SK-N-SH (cell line): ENCODE measurements at regions not wholly inside any gene's neighbourhood (a gene's known extent, or its start where the extent isn't known, plus 50 kb on each side); places are given as distances from the start of the nearest gene placed in this dataset.

Experiments used
- CTCF ChIA-PET: fragments of 300-600, 350-600 bp; formaldehyde crosslinking; extraction: SDS; loops from one replicate; lab custom pipeline; 2021; lab: Yijun Ruan, JAX
- POLR2A ChIA-PET: fragments of 350-600 bp; sonication (Branson Sonifier 250); formaldehyde crosslinking; extraction: SDS; loops from one replicate; lab custom pipeline; 2020; ENCODE audit warnings: antibody characterized with exemption, inconsistent platforms; lab: Yijun Ruan, JAX
- DNase-seq: peaks from one replicate; pipeline ENCODE4 v3.0.0; 2012
- H2AFZ ChIP-seq: fragments of 200-600 bp; sonication (generic); 2 replicates; pipeline ENCODE4 v1.8.1; 2016; ENCODE audit warnings: antibody characterized with exemption, mild to moderate bottlenecking, low read depth
- H3F3A ChIP-seq: fragments of 200-600 bp; sonication (generic); replicated peaks from 2 replicates; pipeline ENCODE3; 2016; ENCODE audit warnings: antibody characterized with exemption, mild to moderate bottlenecking; ENCODE audit not compliant: insufficient read depth
- H3K27ac ChIP-seq, 2 experiments: fragments of 200-500 bp in 1 of 2; fragments of 200-600 bp in 1 of 2; sonication (Bioruptor generic) in 1 of 2; sonication (generic), shearing (Covaris generic) in 1 of 2; 2 replicates each; pipeline versions ENCODE4 v1.5.1 to v1.6.1; 2014 to 2016; ENCODE audit warnings: low read depth in 2 of 2, inconsistent platforms in 1 of 2, low read length in 1 of 2, mild to moderate bottlenecking in 1 of 2, mixed read lengths in 1 of 2
- H3K27me3 ChIP-seq: fragments of 200-600 bp; sonication (generic), shearing (Covaris generic); 2 replicates; pipeline ENCODE4 v1.6.1; 2016; ENCODE audit warnings: mixed run types; ENCODE audit not compliant: insufficient read depth
- H3K36me3 ChIP-seq, 2 experiments: fragments of 200-500 bp in 1 of 2; fragments of 200-600 bp in 1 of 2; sonication (Bioruptor generic) in 1 of 2; sonication (generic) in 1 of 2; replicated peaks in 1 of 2; 2 replicates each; pipeline versions ENCODE3 to v1.5.1; 2014 to 2016; ENCODE audit warnings: low read length in 1 of 2, mild to moderate bottlenecking in 1 of 2; ENCODE audit not compliant: insufficient read depth in 2 of 2, control insufficient read depth in 1 of 2
- H3K4me1 ChIP-seq, 2 experiments: fragments of 200-500 bp in 1 of 2; fragments of 200-600 bp in 1 of 2; sonication (Bioruptor generic) in 1 of 2; sonication (generic), shearing (Covaris generic) in 1 of 2; 2 replicates each; pipeline versions ENCODE4 v1.5.1 to v1.6.1; 2014 to 2016; ENCODE audit warnings: low read depth in 1 of 2, low read length in 1 of 2, mixed run types in 1 of 2; ENCODE audit not compliant: insufficient read depth in 2 of 2, control insufficient read depth in 1 of 2
- H3K4me2 ChIP-seq: fragments of 200-600 bp; sonication (generic), shearing (Covaris generic); 2 replicates; pipeline ENCODE4 v1.6.1; 2017; ENCODE audit warnings: mixed run types
- H3K4me3 ChIP-seq, 2 experiments: fragments of 200-500 bp in 1 of 2; fragments of 200-600 bp in 1 of 2; sonication (Bioruptor generic) in 1 of 2; sonication (generic), shearing (Covaris generic) in 1 of 2; 2 replicates each; pipeline versions ENCODE4 v1.5.1 to v1.8.1; 2014 to 2016; ENCODE audit warnings: low read depth in 2 of 2, inconsistent platforms in 1 of 2, low read length in 1 of 2, mild to moderate bottlenecking in 1 of 2, mixed read lengths in 1 of 2, moderate library complexity in 1 of 2
- H3K79me2 ChIP-seq: fragments of 200-600 bp; sonication (generic); 2 replicates; pipeline ENCODE4 v1.8.1; 2017; ENCODE audit warnings: mild to moderate bottlenecking; ENCODE audit not compliant: insufficient read depth
- H3K9ac ChIP-seq: fragments of 200-600 bp; sonication (generic); 2 replicates; pipeline ENCODE4 v1.6.1; 2017; ENCODE audit warnings: mixed run types
- H3K9me2 ChIP-seq: fragments of 200-600 bp; sonication (generic); 2 replicates; pipeline ENCODE4 v1.6.1; 2017; ENCODE audit warnings: mixed run types
- H3K9me3 ChIP-seq: fragments of 200-600 bp; sonication (generic); 2 replicates; pipeline ENCODE4 v1.6.1; 2017; ENCODE audit warnings: mixed run types, mild to moderate bottlenecking, moderate library complexity
- H4K20me1 ChIP-seq: fragments of 200-600 bp; sonication (generic); 2 replicates; pipeline ENCODE4 v1.6.1; 2017; ENCODE audit warnings: mild to moderate bottlenecking, mixed run types; ENCODE audit not compliant: insufficient read depth
- EZH2phosphoT487 ChIP-seq: fragments of 200-600 bp; sonication (generic); IDR thresholded peaks from 2 replicates; pipeline ENCODE4 v1.6.1; 2017; ENCODE audit warnings: low read depth, mixed run types, mild to moderate bottlenecking, antibody characterized with exemption, moderate library complexity, borderline replicate concordance
- FOXJ3 ChIP-seq: sonication (generic); formaldehyde crosslinking; IDR thresholded peaks from 2 replicates; pipeline ENCODE4 v1.5.1; 2020; ENCODE audit warnings: mild to moderate bottlenecking, missing genetic modification reagents
- IRF3 ChIP-seq: fragments of 150-350 bp; IDR thresholded peaks from 2 replicates; pipeline ENCODE4 v1.6.1; 2016; ENCODE audit warnings: mild to moderate bottlenecking, low read depth, low read length
- JUND ChIP-seq: IDR thresholded peaks from 2 replicates; pipeline ENCODE4 v1.4.0; 2012
- MXI1 ChIP-seq: IDR thresholded peaks from 2 replicates; pipeline ENCODE4 v1.6.1; 2012; ENCODE audit warnings: mild to moderate bottlenecking, low read depth, low read length, improper control_type of control experiment
- POLR2AphosphoS5 ChIP-seq: IDR thresholded peaks from 2 replicates; pipeline ENCODE4 v1.6.1; 2012; ENCODE audit warnings: low read depth, low read length
- RCOR1 ChIP-seq: fragments of 150-350 bp; IDR thresholded peaks from 2 replicates; pipeline ENCODE4 v1.6.1; 2017; ENCODE audit warnings: antibody characterized with exemption, low read length
- YY1 ChIP-seq: IDR thresholded peaks from 2 replicates; pipeline ENCODE4 v1.4.0; 2012; ENCODE audit warnings: low read depth, mild to moderate bottlenecking
- WGBS: methylation state at CpG from one replicate; pipeline ENCODE4 v1.1.6; 2017; ENCODE audit warnings: low lambda C conversion rate; 5-methylcytosine and 5-hydroxymethylcytosine counted together
- TF ChIP-seq, protein P1 (sequence below): IDR thresholded peaks from 2 replicates; pipeline ENCODE4 v1.6.1; 2012; ENCODE audit warnings: mild to moderate bottlenecking, low read depth, low read length, moderate library complexity

GRCh38 chr18:10312326-10313015, 142.0 kb upstream of the APCDD1 start:
- Histone ChIP-seq H4K20me1 (no peaks in the 10 kb centered on the region), H3K79me2 (no peaks in the 10 kb centered on the region), H3K4me1 (no peaks in the 10 kb centered on the region), H3K4me3 (no peak overlapping the region), H2AFZ (no peak overlapping the region), H3F3A (no peaks in the 10 kb centered on the region), H3K9me2 (no peaks in the 10 kb centered on the region), H3K9ac (no peak overlapping the region), H3K36me3 (no peaks in the 10 kb centered on the region), H3K9me3 (no peaks in the 10 kb centered on the region), H3K4me2 (no peak overlapping the region), H3K27me3 (no peaks in the 10 kb centered on the region), H3K27ac (no peak overlapping the region)
- DNase-seq, result no peak
- no peak for TF ChIP-seq IRF3
- TF ChIP-seq EZH2phosphoT487, result no peak
- TF ChIP-seq, protein P1, sequence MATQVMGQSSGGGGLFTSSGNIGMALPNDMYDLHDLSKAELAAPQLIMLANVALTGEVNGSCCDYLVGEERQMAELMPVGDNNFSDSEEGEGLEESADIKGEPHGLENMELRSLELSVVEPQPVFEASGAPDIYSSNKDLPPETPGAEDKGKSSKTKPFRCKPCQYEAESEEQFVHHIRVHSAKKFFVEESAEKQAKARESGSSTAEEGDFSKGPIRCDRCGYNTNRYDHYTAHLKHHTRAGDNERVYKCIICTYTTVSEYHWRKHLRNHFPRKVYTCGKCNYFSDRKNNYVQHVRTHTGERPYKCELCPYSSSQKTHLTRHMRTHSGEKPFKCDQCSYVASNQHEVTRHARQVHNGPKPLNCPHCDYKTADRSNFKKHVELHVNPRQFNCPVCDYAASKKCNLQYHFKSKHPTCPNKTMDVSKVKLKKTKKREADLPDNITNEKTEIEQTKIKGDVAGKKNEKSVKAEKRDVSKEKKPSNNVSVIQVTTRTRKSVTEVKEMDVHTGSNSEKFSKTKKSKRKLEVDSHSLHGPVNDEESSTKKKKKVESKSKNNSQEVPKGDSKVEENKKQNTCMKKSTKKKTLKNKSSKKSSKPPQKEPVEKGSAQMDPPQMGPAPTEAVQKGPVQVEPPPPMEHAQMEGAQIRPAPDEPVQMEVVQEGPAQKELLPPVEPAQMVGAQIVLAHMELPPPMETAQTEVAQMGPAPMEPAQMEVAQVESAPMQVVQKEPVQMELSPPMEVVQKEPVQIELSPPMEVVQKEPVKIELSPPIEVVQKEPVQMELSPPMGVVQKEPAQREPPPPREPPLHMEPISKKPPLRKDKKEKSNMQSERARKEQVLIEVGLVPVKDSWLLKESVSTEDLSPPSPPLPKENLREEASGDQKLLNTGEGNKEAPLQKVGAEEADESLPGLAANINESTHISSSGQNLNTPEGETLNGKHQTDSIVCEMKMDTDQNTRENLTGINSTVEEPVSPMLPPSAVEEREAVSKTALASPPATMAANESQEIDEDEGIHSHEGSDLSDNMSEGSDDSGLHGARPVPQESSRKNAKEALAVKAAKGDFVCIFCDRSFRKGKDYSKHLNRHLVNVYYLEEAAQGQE, result no peak
- TF ChIP-seq POLR2AphosphoS5, result no peak
- TF ChIP-seq RCOR1, result no peak
- TF ChIP-seq JUND, result no peak
- TF ChIP-seq YY1, result no peak
- no peak for TF ChIP-seq MXI1
- POLR2A ChIA-PET, result no interaction called here
- CTCF ChIA-PET, result interaction anchor here (0.9 kb wide), 1 partner anchor 31 kb away, joined by 3 read pairs; no protein-coding TSS in a partner anchor
- 18% methylated on average over 5 of the region's 5 CpGs for WGBS

GRCh38 chr18:10313016-10313342, 141.5 kb upstream of the APCDD1 start:
- Histone ChIP-seq H3K79me2 (no peaks in the 10 kb centered on the region), H3K36me3 (no peaks in the 10 kb centered on the region), H3K27ac (no peak overlapping the region), H3K9ac (no peak overlapping the region), H3K9me3 (no peaks in the 10 kb centered on the region), H3K4me1 (no peaks in the 10 kb centered on the region), H3K4me3 (no peak overlapping the region), H3K27me3 (no peaks in the 10 kb centered on the region), H3F3A (no peaks in the 10 kb centered on the region), H3K4me2 (no peak overlapping the region), H2AFZ (no peak overlapping the region), H3K9me2 (no peaks in the 10 kb centered on the region), H4K20me1 (no peaks in the 10 kb centered on the region)
- ChIA-PET CTCF (interaction anchor here (0.9 kb wide), 1 partner anchor 30 kb away, joined by 3 read pairs; no protein-coding TSS in a partner anchor), POLR2A (no interaction called here)
- no peak for TF ChIP-seq FOXJ3 (CRISPR knock-in tag)
- DNase-seq, result no peak
- 49% methylated on average over 3 of the region's 3 CpGs for WGBS
